Nephron progenitor cell (in vitro differentiated cells): ENCODE measurements at regions not wholly inside any gene's neighbourhood (a gene's known extent, or its start where the extent isn't known, plus 50 kb on each side); places are given as distances from the start of the nearest gene placed in this dataset.

Experiments
- DNase-seq: peaks from one replicate; pipeline ENCODE4 v3.0.0; 2021
- H3K27ac Mint-ChIP-seq: 2 replicates; pipeline ENCODE4 v1.8.0; 2021; ENCODE audit warnings: mild to moderate bottlenecking, moderate library complexity, mixed read lengths
- H3K27me3 Mint-ChIP-seq: 2 replicates; pipeline ENCODE4 v1.8.0; 2021; ENCODE audit warnings: mild to moderate bottlenecking, low read depth, mixed read lengths; ENCODE audit not compliant: poor library complexity
- H3K36me3 Mint-ChIP-seq: 2 replicates; pipeline ENCODE4 v1.8.0; 2021; ENCODE audit warnings: low read depth, mixed read lengths
- H3K4me1 Mint-ChIP-seq: 2 replicates; pipeline ENCODE4 v1.8.0; 2021; ENCODE audit warnings: mixed read lengths
- H3K4me3 Mint-ChIP-seq: 2 replicates; pipeline ENCODE4 v1.8.0; 2021; ENCODE audit warnings: mild to moderate bottlenecking, moderate library complexity, mixed read lengths
- H3K9me3 Mint-ChIP-seq: 2 replicates; pipeline ENCODE4 v1.8.0; 2021; ENCODE audit warnings: mild to moderate bottlenecking, moderate library complexity, mixed read lengths
- TF ChIP-seq, protein P1 (sequence below): fragments of 200-600 bp; sonication (generic); IDR thresholded peaks from 2 replicates; pipeline ENCODE4 v1.5.0; 2021; ENCODE audit warnings: antibody characterized with exemption

GRCh38 chr3:66144568-66145407 is 76.0 kb upstream of the SLC25A26 start:
- TF ChIP-seq, protein P1, sequence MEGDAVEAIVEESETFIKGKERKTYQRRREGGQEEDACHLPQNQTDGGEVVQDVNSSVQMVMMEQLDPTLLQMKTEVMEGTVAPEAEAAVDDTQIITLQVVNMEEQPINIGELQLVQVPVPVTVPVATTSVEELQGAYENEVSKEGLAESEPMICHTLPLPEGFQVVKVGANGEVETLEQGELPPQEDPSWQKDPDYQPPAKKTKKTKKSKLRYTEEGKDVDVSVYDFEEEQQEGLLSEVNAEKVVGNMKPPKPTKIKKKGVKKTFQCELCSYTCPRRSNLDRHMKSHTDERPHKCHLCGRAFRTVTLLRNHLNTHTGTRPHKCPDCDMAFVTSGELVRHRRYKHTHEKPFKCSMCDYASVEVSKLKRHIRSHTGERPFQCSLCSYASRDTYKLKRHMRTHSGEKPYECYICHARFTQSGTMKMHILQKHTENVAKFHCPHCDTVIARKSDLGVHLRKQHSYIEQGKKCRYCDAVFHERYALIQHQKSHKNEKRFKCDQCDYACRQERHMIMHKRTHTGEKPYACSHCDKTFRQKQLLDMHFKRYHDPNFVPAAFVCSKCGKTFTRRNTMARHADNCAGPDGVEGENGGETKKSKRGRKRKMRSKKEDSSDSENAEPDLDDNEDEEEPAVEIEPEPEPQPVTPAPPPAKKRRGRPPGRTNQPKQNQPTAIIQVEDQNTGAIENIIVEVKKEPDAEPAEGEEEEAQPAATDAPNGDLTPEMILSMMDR, result no peak
- Mint-ChIP-seq H3K27ac (peak overlapping the region; percentile 33), H3K36me3 (no peaks in the 10 kb centered on the region), H3K4me1 (peaks cover 19% of the 10 kb centered on the region), H3K27me3 (peaks cover 9% of the 10 kb centered on the region), H3K4me3 (no peak overlapping the region), H3K9me3 (no peaks in the 10 kb centered on the region)
- no peak for DNase-seq

- peaks cover 7% of the 10 kb centered on the region for H3K27me3 Mint-ChIP-seq
- TF ChIP-seq, protein P1, result no peak
- no peak for DNase-seq
Measured at GRCh38 chr3:66142079-66142478, 78.7 kb upstream of the SLC25A26 start.

DNA sequence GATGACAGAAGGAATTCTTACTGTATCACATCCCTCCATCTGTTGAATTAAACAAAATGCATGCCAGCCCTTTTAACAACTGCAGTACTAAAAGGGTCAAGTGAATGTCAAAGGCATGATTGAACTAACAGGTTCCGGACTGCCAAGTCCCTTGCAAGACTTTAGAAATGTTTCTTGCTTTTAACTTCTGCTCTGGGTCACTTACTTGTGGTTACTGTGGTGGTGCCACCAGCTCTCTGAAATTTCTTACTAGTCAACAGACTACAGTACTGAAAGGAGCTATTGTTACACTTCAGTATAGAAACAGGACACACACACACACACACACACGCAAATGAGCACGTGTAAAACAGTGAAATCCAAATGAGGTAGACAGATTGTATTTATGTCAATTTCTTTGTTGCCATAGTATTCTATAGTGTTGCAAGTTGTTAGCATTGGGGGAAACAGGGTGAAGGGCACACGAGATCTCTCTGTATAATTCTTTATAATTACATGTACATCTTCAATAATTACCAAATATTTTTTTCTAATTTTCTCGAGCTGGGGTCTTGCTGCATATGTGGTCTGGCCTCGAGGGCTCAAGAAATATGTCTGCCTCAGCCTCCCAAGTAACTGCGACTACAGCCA is 79.9 kb upstream of the SLC25A26 start:
- peaks cover 7% of the 10 kb centered on the region for H3K27me3 Mint-ChIP-seq

More at GRCh38 chr3:66142079-66142478, 78.7 kb upstream of the SLC25A26 start:
- no peaks in the 10 kb centered on the region for H3K36me3 Mint-ChIP-seq
- no peak overlapping the region for H3K27ac Mint-ChIP-seq
- H3K9me3 Mint-ChIP-seq, result peaks cover 3% of the 10 kb centered on the region
- peaks cover 28% of the 10 kb centered on the region for H3K4me1 Mint-ChIP-seq
- no peak overlapping the region for H3K4me3 Mint-ChIP-seq

GRCh38 chr3:66140106-66140505 is 80.7 kb upstream of the SLC25A26 start:
- TF ChIP-seq, protein P1, result no peak
- no peak overlapping the region for H3K4me3 Mint-ChIP-seq
- no peak for DNase-seq
- H3K36me3 Mint-ChIP-seq, result no peaks in the 10 kb centered on the region
- peaks cover 22% of the 10 kb centered on the region for H3K4me1 Mint-ChIP-seq
- H3K27me3 Mint-ChIP-seq, result peaks cover 7% of the 10 kb centered on the region
- peaks cover 3% of the 10 kb centered on the region for H3K9me3 Mint-ChIP-seq
- H3K27ac Mint-ChIP-seq, result no peak overlapping the region

More for the DNA sequence above, 79.9 kb upstream of the SLC25A26 start:
- Mint-ChIP-seq H3K27ac (no peak overlapping the region), H3K4me1 (peaks cover 28% of the 10 kb centered on the region), H3K9me3 (peaks cover 3% of the 10 kb centered on the region), H3K4me3 (no peak overlapping the region), H3K36me3 (no peaks in the 10 kb centered on the region)
- TF ChIP-seq, protein P1, result no peak
- no peak for DNase-seq

DNA sequence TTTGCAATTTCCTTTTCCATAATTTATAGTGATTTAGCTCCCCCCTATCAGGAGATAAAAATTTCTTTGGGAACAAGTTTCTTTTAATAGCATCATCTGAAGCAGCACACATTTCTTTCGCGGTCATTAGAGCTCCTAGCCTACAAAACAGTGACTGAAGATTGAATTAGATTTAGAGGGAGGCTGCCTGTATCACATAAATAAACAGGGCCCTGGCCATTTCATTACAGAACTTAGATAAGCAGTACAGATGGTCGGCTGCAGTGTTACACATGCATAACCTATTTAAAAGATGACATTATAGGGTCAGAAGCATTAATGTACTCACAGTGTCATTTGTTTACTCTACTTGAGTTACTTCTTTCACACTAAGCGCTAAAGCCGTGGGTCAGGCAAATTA is 81.4 kb upstream of the SLC25A26 start:
- peaks cover 3% of the 10 kb centered on the region for H3K9me3 Mint-ChIP-seq
- TF ChIP-seq, protein P1, result no peak
- no peaks in the 10 kb centered on the region for H3K36me3 Mint-ChIP-seq
- no peak for DNase-seq
- H3K27me3 Mint-ChIP-seq, result peaks cover 7% of the 10 kb centered on the region
- H3K4me1 Mint-ChIP-seq, result peaks cover 16% of the 10 kb centered on the region
- H3K27ac Mint-ChIP-seq, result no peak overlapping the region
- no peak overlapping the region for H3K4me3 Mint-ChIP-seq
